ENCODE measurements at regions not wholly inside any gene's neighbourhood (a gene's known extent, or its start where the extent isn't known, plus 50 kb on each side); places are given as distances from the start of the nearest gene placed in this dataset.
A peak's percentile ranks its signal among the peaks of the same experiment; 100 is the strongest.

- H3K4me2 ChIP-seq (ENCODE audit: insufficient read depth, low read length) = no peak overlapping the region
- no peaks in the 10 kb centered on the region for H3K36me3 ChIP-seq (ENCODE audit: control insufficient read depth, insufficient read depth, low read length)
- FAIRE-seq (no peak), ATAC-seq (no peak), DNase-seq (ENCODE audit: extremely low read depth in 1 of 4, low spot score in 3 of 4) (no peak)
- 71% methylated on average over 2 of the region's 2 CpGs for WGBS (ENCODE audit: insufficient coverage, low coverage, missing lambda C conversion rate)
- no peaks in the 10 kb centered on the region for H3K79me2 ChIP-seq (ENCODE audit: control insufficient read depth, insufficient read depth, low read length)
- H3K4me3 ChIP-seq = no peak overlapping the region
- H3K9me1 ChIP-seq (ENCODE audit: control insufficient read depth, insufficient read depth, low read length) = no peaks in the 10 kb centered on the region
- no peaks in the 10 kb centered on the region for H3K4me1 ChIP-seq (replicated peaks in 1 of 2; ENCODE audit: control insufficient read depth in 2 of 2, insufficient read depth in 2 of 2, low read length in 2 of 2)
- ChIA-PET POLR2A (no interaction called here), CTCF (ENCODE audit: low intra/inter-chr PET ratio) (no interaction called here)
- no peaks in the 10 kb centered on the region for H4K20me1 ChIP-seq (replicated peaks; ENCODE audit: control insufficient read depth, insufficient read depth, low read length)
- no peaks in the 10 kb centered on the region for H3K9me3 ChIP-seq (replicated peaks; ENCODE audit: control insufficient read depth, insufficient read depth, low read depth, low read length)
- H3K27me3 ChIP-seq (ENCODE audit: control insufficient read depth in 2 of 2, insufficient read depth in 2 of 2, low read length in 2 of 2) = no peaks in the 10 kb centered on the region
- H3K9ac ChIP-seq (ENCODE audit: insufficient read depth in 1 of 2, low read depth in 2 of 2, low read length in 2 of 2) = no peak overlapping the region
- H2AFZ ChIP-seq (ENCODE audit: low read depth, low read length) = no peak overlapping the region
- in situ Hi-C loops (cut with MboI) = loop anchor here (25.0 kb wide), 1 partner anchor 468 kb away; no protein-coding TSS in a partner anchor
- BruUV-seq (replicated peaks) = no TSS peak
- intact Hi-C loops (cut with micrococcal nuclease) = no loop called here
- H3K27ac ChIP-seq (ENCODE audit: extremely low read depth, low read depth, low read length) = no peak overlapping the region
- TF ChIP-seq C11orf30 (IDR thresholded peaks at IDR 0.05; ENCODE audit: low read depth) (peak; percentile 32; the same call in 1 of the 2 replicates), PKNOX1 (IDR thresholded peaks at IDR 0.05) (no peak), ZNF347 (CRISPR knock-in tag; IDR thresholded peaks at IDR 0.05; ENCODE audit: low read depth) (no peak), ZNF316 (IDR thresholded peaks at IDR 0.05) (peak; percentile 60; the same call in 1 of the 2 replicates), SOX6 (IDR thresholded peaks at IDR 0.05) (no peak), MAFF (IDR thresholded peaks at IDR 0.05; ENCODE audit: low read length) (peak; percentile 31), ZSCAN29 (IDR thresholded peaks at IDR 0.05) (no peak), ZSCAN32 (CRISPR knock-in tag; IDR thresholded peaks at IDR 0.05) (no peak), MLLT1 (IDR thresholded peaks at IDR 0.05) (no peak), TRIM24 (IDR thresholded peaks at IDR 0.05) (no peak), TGIF2 (CRISPR knock-in tag; IDR thresholded peaks at IDR 0.05) (no peak), ZNF217 (CRISPR knock-in tag; IDR thresholded peaks at IDR 0.05) (no peak), SNRNP70 (optimal IDR thresholded peaks at IDR 0.05; ENCODE audit: low read depth, low read length) (no peak), NR2C2 (CRISPR knock-in tag; IDR thresholded peaks at IDR 0.05) (no peak), NR2C2 (tag; IDR thresholded peaks at IDR 0.05) (no peak), ELF2 (CRISPR knock-in tag; IDR thresholded peaks at IDR 0.05) (no peak), CGGBP1 (CRISPR knock-in tag; IDR thresholded peaks at IDR 0.05) (no peak), ZNF277 (CRISPR knock-in tag; IDR thresholded peaks at IDR 0.05; ENCODE audit: borderline replicate concordance) (no peak), DPF2 (IDR thresholded peaks at IDR 0.05) (no peak), HEY1 (CRISPR knock-in tag; IDR thresholded peaks at IDR 0.05; ENCODE audit: borderline replicate concordance) (no peak), POLR2B (IDR thresholded peaks at IDR 0.05; ENCODE audit: low read depth, partially characterized antibody) (no peak), MECOM (CRISPR knock-in tag; IDR thresholded peaks at IDR 0.05) (no peak)
- TF ChIP-seq, protein P1, sequence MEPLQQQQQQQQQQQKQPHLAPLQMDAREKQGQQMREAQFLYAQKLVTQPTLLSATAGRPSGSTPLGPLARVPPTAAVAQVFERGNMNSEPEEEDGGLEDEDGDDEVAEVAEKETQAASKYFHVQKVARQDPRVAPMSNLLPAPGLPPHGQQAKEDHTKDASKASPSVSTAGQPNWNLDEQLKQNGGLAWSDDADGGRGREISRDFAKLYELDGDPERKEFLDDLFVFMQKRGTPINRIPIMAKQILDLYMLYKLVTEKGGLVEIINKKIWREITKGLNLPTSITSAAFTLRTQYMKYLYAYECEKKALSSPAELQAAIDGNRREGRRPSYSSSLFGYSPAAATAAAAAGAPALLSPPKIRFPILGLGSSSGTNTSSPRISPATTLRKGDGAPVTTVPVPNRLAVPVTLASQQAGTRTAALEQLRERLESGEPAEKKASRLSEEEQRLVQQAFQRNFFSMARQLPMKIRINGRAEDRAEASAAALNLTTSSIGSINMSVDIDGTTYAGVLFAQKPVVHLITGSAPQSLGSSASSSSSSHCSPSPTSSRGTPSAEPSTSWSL (CRISPR knock-in tag; IDR thresholded peaks at IDR 0.05; ENCODE audit: borderline replicate concordance) = no peak
Observed at GRCh38 chr7:16094651-16095050, 326.7 kb downstream of the CRPPA start.
